ENCODE measurements at regions not wholly inside any gene's neighbourhood (a gene's known extent, or its start where the extent isn't known, plus 50 kb on each side); places are given as distances from the start of the nearest gene placed in this dataset.

- DNase-seq, result no peak
Observed at GRCh38 chr1:192238421-192238820, 78.4 kb upstream of the RGS21 start.

- no peak for DNase-seq
Observed at GRCh38 chr1:192243721-192244120, 73.1 kb upstream of the RGS21 start.

GRCh38 chr1:192251735-192252134, 65.1 kb upstream of the RGS21 start:
- no peak for DNase-seq

GRCh38 chr1:192252776-192253175, 64.0 kb upstream of the RGS21 start:
- DNase-seq, result no peak

GRCh38 chr1:192256674-192257334, 60.0 kb upstream of the RGS21 start:
- DNase-seq, result peak; percentile 79

- DNase-seq, result peak; percentile 61
Observed at GRCh38 chr1:192260076-192260475, 56.7 kb upstream of the RGS21 start.

GRCh38 chr1:192261476-192261875, 55.3 kb upstream of the RGS21 start:
- peak; percentile 49 for DNase-seq

- DNase-seq, result peak; percentile 80
Observed at GRCh38 chr1:192263436-192263835, 53.4 kb upstream of the RGS21 start.

- peak; percentile 57 for DNase-seq
Observed at GRCh38 chr1:192265516-192266173, 51.1 kb upstream of the RGS21 start.

GRCh38 chr1:192266645-192267044, 50.1 kb upstream of the RGS21 start:
- DNase-seq, result peak; percentile 91

Data from OCI-M1 (cell line).